Activated CD4-positive, CD25-positive, alpha-beta regulatory T cell treated with anti-CD3 and anti-CD28 coated beads, Interleukin-2, amount 50 U/mL, for 72 hours (primary cell): ENCODE measurements at regions not wholly inside any gene's neighbourhood (a gene's known extent, or its start where the extent isn't known, plus 50 kb on each side); places are given as distances from the start of the nearest gene placed in this dataset.
"Not testable (repeated sequence)": the region's sequence is repeated elsewhere in the genome, so short reads cannot be mapped to it uniquely, and the experiment has no call there.

Experiments
- DNase-seq: peaks from one replicate; pipeline ENCODE4 v3.0.0; 2021

- DNase-seq = no peak
Observed at GRCh38 chr17:43315858-43316521, 82.2 kb upstream of the RNU2-1 start.

- DNase-seq = no peak
Observed at GRCh38 chr17:43315369-43315768, 81.6 kb upstream of the RNU2-1 start.

GRCh38 chr17:43314611-43315011, 80.8 kb upstream of the RNU2-1 start:
- DNase-seq = no peak

- no peak for DNase-seq
Observed at GRCh38 chr17:43312011-43312410, 78.2 kb upstream of the RNU2-1 start.

- no peak for DNase-seq
Observed at GRCh38 chr17:43309505-43310332, 75.9 kb upstream of the RNU2-1 start.

- no peak for DNase-seq
Observed at GRCh38 chr17:43308999-43309398, 75.2 kb upstream of the RNU2-1 start.

GRCh38 chr17:43304792-43305191, 71.0 kb upstream of the RNU2-1 start:
- DNase-seq = not testable (repeated sequence)

GRCh38 chr17:43303049-43303448, 69.3 kb upstream of the RNU2-1 start:
- not testable (repeated sequence) for DNase-seq

GRCh38 chr17:43299300-43300076, 65.7 kb upstream of the RNU2-1 start:
- DNase-seq = not testable (repeated sequence)

- not testable (repeated sequence) for DNase-seq
Observed at GRCh38 chr17:43289670-43290069, 55.9 kb upstream of the RNU2-1 start.

GRCh38 chr17:43283606-43284005, 49.8 kb upstream of the RNU2-1 start:
- DNase-seq = not testable (repeated sequence)
